OCI-LY1 (cell line): ENCODE measurements at regions not wholly inside any gene's neighbourhood (a gene's known extent, or its start where the extent isn't known, plus 50 kb on each side); places are given as distances from the start of the nearest gene placed in this dataset.

ENCODE experiments used
- H2AFZ ChIP-seq: fragments of 200-600 bp; sonication (generic), shearing (Covaris generic); 2 replicates; pipeline ENCODE4 v1.6.0; 2014; ENCODE audit warnings: antibody characterized with exemption, mild to moderate bottlenecking, low read length
- H3F3A ChIP-seq: fragments of 200-600 bp; sonication (generic), shearing (Covaris generic); 2 replicates; pipeline ENCODE4 v1.6.0; 2014; ENCODE audit warnings: mild to moderate bottlenecking, antibody characterized with exemption, low read length, moderate library complexity; ENCODE audit not compliant: insufficient read depth
- H3K27ac ChIP-seq: fragments of 200-600 bp; sonication (generic); 2 replicates; pipeline ENCODE4 v1.5.1; 2014; ENCODE audit warnings: low read length, mixed run types, mild to moderate bottlenecking, low read depth; ENCODE audit not compliant: poor library complexity, severe bottlenecking
- H3K27me3 ChIP-seq: fragments of 200-600 bp; sonication (generic); 2 replicates; pipeline ENCODE4 v1.6.0; 2014; ENCODE audit warnings: antibody characterized with exemption, mild to moderate bottlenecking, low read length, moderate library complexity; ENCODE audit not compliant: insufficient read depth
- H3K36me3 ChIP-seq: fragments of 200-600 bp; sonication (generic); 2 replicates; pipeline ENCODE4 v1.6.1; 2014; ENCODE audit warnings: mild to moderate bottlenecking, antibody characterized with exemption, low read length, moderate library complexity, mixed read lengths; ENCODE audit not compliant: insufficient read depth
- H3K4me1 ChIP-seq: fragments of 200-600 bp; sonication (generic); 2 replicates; pipeline ENCODE4 v1.5.1; 2014; ENCODE audit warnings: mild to moderate bottlenecking, low read length, moderate library complexity; ENCODE audit not compliant: insufficient read depth, severe bottlenecking
- H3K4me2 ChIP-seq: fragments of 200-600 bp; sonication (generic), shearing (Covaris generic); 2 replicates; pipeline ENCODE4 v1.6.1; 2014; ENCODE audit warnings: low read length
- H3K4me3 ChIP-seq: fragments of 200-600 bp; sonication (generic); 2 replicates; pipeline ENCODE4 v1.5.1; 2014; ENCODE audit warnings: low read length, low read depth, mild to moderate bottlenecking, mixed read lengths; ENCODE audit not compliant: poor library complexity, severe bottlenecking
- H3K79me2 ChIP-seq: fragments of 200-600 bp; shearing (Covaris generic); 2 replicates; pipeline ENCODE4 v1.6.1; 2016; ENCODE audit warnings: mixed run types, low read length, mixed read lengths; ENCODE audit not compliant: insufficient read depth
- H3K9ac ChIP-seq: fragments of 200-600 bp; sonication (generic), shearing (Covaris generic); 2 replicates; pipeline ENCODE4 v1.6.1; 2014; ENCODE audit warnings: mild to moderate bottlenecking, low read length, mixed read lengths
- H3K9me2 ChIP-seq: fragments of 200-600 bp; sonication (generic), shearing (Covaris generic); 2 replicates; pipeline ENCODE4 v1.6.1; 2014; ENCODE audit warnings: low read depth, mild to moderate bottlenecking, low read length, mixed read lengths
- H3K9me3 ChIP-seq: fragments of 200-600 bp; shearing (Covaris generic); 2 replicates; pipeline ENCODE4 v1.6.1; 2014; ENCODE audit warnings: low read length, mixed read lengths
- H4K20me1 ChIP-seq: fragments of 200-600 bp; sonication (generic), shearing (Covaris generic); 2 replicates; pipeline ENCODE4 v1.6.0; 2016; ENCODE audit warnings: mild to moderate bottlenecking, low read length; ENCODE audit not compliant: insufficient read depth
- CTCF ChIP-seq: fragments of 200-600 bp; sonication (generic), shearing (Covaris generic); IDR thresholded peaks from 2 replicates; pipeline ENCODE4 v1.5.1; 2017; ENCODE audit warnings: mild to moderate bottlenecking, antibody characterized with exemption, low read length, moderate library complexity, mixed read lengths
- EZH2 ChIP-seq: fragments of 200-600 bp; sonication (generic), shearing (Covaris generic); IDR thresholded peaks from 2 replicates; pipeline ENCODE4 v1.8.0; 2017; ENCODE audit warnings: borderline replicate concordance, mixed run types, mild to moderate bottlenecking, antibody characterized with exemption, low read length, moderate library complexity, mixed read lengths

- Histone ChIP-seq H3K4me1 (no peaks in the 10 kb centered on the region), H3K9me2 (no peaks in the 10 kb centered on the region), H3F3A (no peaks in the 10 kb centered on the region), H3K4me3 (no peak overlapping the region), H3K27me3 (no peaks in the 10 kb centered on the region), H3K36me3 (no peaks in the 10 kb centered on the region), H3K27ac (no peak overlapping the region), H3K9me3 (no peaks in the 10 kb centered on the region), H4K20me1 (no peaks in the 10 kb centered on the region), H3K9ac (no peak overlapping the region), H3K4me2 (no peak overlapping the region), H2AFZ (no peak overlapping the region), H3K79me2 (no peaks in the 10 kb centered on the region)
- TF ChIP-seq EZH2 (no peak), CTCF (no peak)
Measured at GRCh38 chr12:90741611-90742010, 213.4 kb downstream of the CCER1 start.

- no peak for TF ChIP-seq CTCF
- no peak for TF ChIP-seq EZH2
- 0 out of 2 replicates have a peak, but pooled peaks cover 4% of the 10 kb centered on the region for H3F3A ChIP-seq
- H2AFZ ChIP-seq, result no peak overlapping the region
- H3K9ac ChIP-seq, result no peak overlapping the region
- no peak overlapping the region for H3K4me3 ChIP-seq
- H3K27me3 ChIP-seq, result no peaks in the 10 kb centered on the region
- no peaks in the 10 kb centered on the region for H3K79me2 ChIP-seq
- peaks cover 3% of the 10 kb centered on the region; the same call in 1 of the 2 replicates for H3K9me2 ChIP-seq
- H3K4me1 ChIP-seq, result no peaks in the 10 kb centered on the region
- H4K20me1 ChIP-seq, result no peaks in the 10 kb centered on the region
- H3K9me3 ChIP-seq, result no peaks in the 10 kb centered on the region
- no peak overlapping the region for H3K27ac ChIP-seq
- H3K36me3 ChIP-seq, result no peaks in the 10 kb centered on the region
- H3K4me2 ChIP-seq, result no peak overlapping the region
Measured at GRCh38 chr12:90729736-90730135, 225.2 kb downstream of the CCER1 start.

- H3K79me2 ChIP-seq, result no peaks in the 10 kb centered on the region
- no peaks in the 10 kb centered on the region for H3K4me1 ChIP-seq
- no peak overlapping the region for H3K9ac ChIP-seq
- H3K27ac ChIP-seq, result no peak overlapping the region
- no peak overlapping the region for H3K4me3 ChIP-seq
- H3K9me3 ChIP-seq, result no peaks in the 10 kb centered on the region
- no peak overlapping the region for H3K4me2 ChIP-seq
- H3K36me3 ChIP-seq, result no peaks in the 10 kb centered on the region
- no peak overlapping the region for H2AFZ ChIP-seq
- no peak for TF ChIP-seq EZH2
- no peak for TF ChIP-seq CTCF
- H4K20me1 ChIP-seq, result no peaks in the 10 kb centered on the region
- H3F3A ChIP-seq, result no peaks in the 10 kb centered on the region
- H3K9me2 ChIP-seq, result no peaks in the 10 kb centered on the region
- no peaks in the 10 kb centered on the region for H3K27me3 ChIP-seq
Measured at GRCh38 chr12:90712671-90713070, 242.3 kb downstream of the CCER1 start.
